ENCODE measurements at regions not wholly inside any gene's neighbourhood (a gene's known extent, or its start where the extent isn't known, plus 50 kb on each side); places are given as distances from the start of the nearest gene placed in this dataset.

DNA sequence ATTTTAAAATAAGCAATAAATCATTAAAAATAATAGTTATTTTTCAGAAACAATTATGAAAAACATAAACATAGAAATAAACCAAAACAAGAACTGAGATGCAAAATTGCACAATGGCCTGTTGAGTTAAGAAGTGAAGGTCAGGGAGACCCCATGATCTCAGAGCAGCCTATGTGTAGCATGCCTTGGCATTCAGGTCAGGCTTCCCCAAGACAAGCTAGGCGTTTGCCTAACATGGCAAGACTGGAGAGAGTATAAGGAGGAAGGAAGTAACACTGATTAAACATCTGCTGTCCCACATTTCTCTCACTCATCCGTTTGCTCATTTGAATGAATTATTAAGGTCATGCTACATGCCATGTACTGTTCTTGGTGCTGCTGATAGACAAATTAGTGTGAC lies 291.8 kb downstream of the TSHZ3 start:
- no peak overlapping the region for H2BK20ac ChIP-seq (ENCODE audit: low read length)
- H3K18ac ChIP-seq (ENCODE audit: extremely low read depth, low read length): no peak overlapping the region
- H3K27ac ChIP-seq (ENCODE audit: low read depth, low read length): no peak overlapping the region
- DNase-seq (ENCODE audit: low read depth in 1 of 2, low spot score in 2 of 2) (no peak), FAIRE-seq (no peak)
- no peak overlapping the region for H4K91ac ChIP-seq (replicated peaks; ENCODE audit: insufficient read length, low read length)
- no peak overlapping the region for H2BK15ac ChIP-seq (ENCODE audit: low read length)
- no peaks in the 10 kb centered on the region; a peak in 2 of 7 replicates for H3K4me1 ChIP-seq (replicated peaks in 1 of 4; ENCODE audit: control insufficient read depth in 3 of 4, insufficient read depth in 4 of 4, low read length in 3 of 4)
- H2BK12ac ChIP-seq (ENCODE audit: low read depth, low read length): no peak overlapping the region; the same call in 1 of the 2 replicates
- no peak overlapping the region for H2BK5ac ChIP-seq (ENCODE audit: low read depth, low read length)
- WGBS, 2 experiments (ENCODE audit: extremely low coverage in 1 of 2, insufficient coverage in 1 of 2, insufficient read length in 1 of 2, insufficient replicate concordance in 2 of 2, low coverage in 1 of 2, low lambda C conversion rate in 2 of 2, missing lambda C conversion rate in 1 of 2): 86% methylated on average over 2 of the region's 2 CpGs; no CpG with 5 or more reads in 1 of the 2 experiments
- H3K23ac ChIP-seq (ENCODE audit: insufficient read length): no peak overlapping the region
- no peak overlapping the region for H3K4me2 ChIP-seq (ENCODE audit: insufficient read depth in 1 of 2, low read depth in 2 of 2, low read length in 2 of 2)
- H3K79me2 ChIP-seq (ENCODE audit: control insufficient read depth in 1 of 2, insufficient read depth in 2 of 2, low read length in 2 of 2): no peaks in the 10 kb centered on the region
- H3K36me3 ChIP-seq (ENCODE audit: control insufficient read depth in 2 of 4, insufficient read depth in 4 of 4, low read length in 3 of 4): no peaks in the 10 kb centered on the region
- no peaks in the 10 kb centered on the region for H3K27me3 ChIP-seq (replicated peaks in 1 of 4; ENCODE audit: control insufficient read depth in 3 of 4, extremely low read depth in 1 of 4, insufficient read depth in 3 of 4, low read length in 3 of 4)
- H3K56ac ChIP-seq (replicated peaks; ENCODE audit: insufficient read length, low read depth, low read length): no peak overlapping the region
- no peak overlapping the region for H3K4ac ChIP-seq (replicated peaks; ENCODE audit: insufficient read length, low read depth, low read length)
- H3K9me3 ChIP-seq (ENCODE audit: insufficient read depth in 2 of 2, low read depth in 1 of 2, low read length in 1 of 2): peaks cover 0 to 6% of the 10 kb centered on the region in 2 experiments; a peak in 1 of 4 replicates
- H2BK120ac ChIP-seq (replicated peaks; ENCODE audit: low read depth, low read length): no peak overlapping the region
- no peak overlapping the region for H2AK5ac ChIP-seq (ENCODE audit: low read depth, low read length)
- H3K23me2 ChIP-seq (ENCODE audit: low read depth, low read length): no peaks in the 10 kb centered on the region
- no peak overlapping the region for H4K5ac ChIP-seq (ENCODE audit: insufficient read length, low read depth, low read length)
- H4K8ac ChIP-seq (ENCODE audit: extremely low read depth, insufficient read depth, low read length): no peak overlapping the region
- no peak overlapping the region for H3K9ac ChIP-seq (replicated peaks in 1 of 4; ENCODE audit: extremely low read depth in 1 of 4, low read depth in 3 of 4, low read length in 3 of 4)
- H3K4me3 ChIP-seq (ENCODE audit: extremely low read depth in 1 of 4, insufficient read depth in 2 of 4, low read depth in 3 of 4, low read length in 4 of 4): no peak overlapping the region
- no peak overlapping the region for H3K14ac ChIP-seq (ENCODE audit: insufficient read length)
- H4K20me1 ChIP-seq (replicated peaks in 1 of 2; ENCODE audit: control insufficient read depth in 1 of 2, insufficient read depth in 2 of 2, low read length in 2 of 2): no peaks in the 10 kb centered on the region
- TF ChIP-seq TEAD4 (IDR thresholded peaks at IDR 0.05; ENCODE audit: low read depth, low read length) (no peak), JUN (IDR thresholded peaks at IDR 0.05; ENCODE audit: low read depth, low read length) (no peak), SAP30 (IDR thresholded peaks at IDR 0.05; ENCODE audit: insufficient read depth, insufficient replicate concordance, low read length) (no peak), BCL11A (IDR thresholded peaks at IDR 0.05; ENCODE audit: low read depth in 2 of 2, low read length in 2 of 2) (no peak)
- ChIA-PET POLR2A (ENCODE audit: partially characterized antibody) (no interaction called here), CTCF (ENCODE audit: partially characterized antibody) (no interaction called here)
- no peak overlapping the region for H2AFZ ChIP-seq (ENCODE audit: low read length)
- no peaks in the 10 kb centered on the region for H3K79me1 ChIP-seq (ENCODE audit: low read depth, low read length)
